GM12865 (cell line): ENCODE measurements at regions not wholly inside any gene's neighbourhood (a gene's known extent, or its start where the extent isn't known, plus 50 kb on each side); places are given as distances from the start of the nearest gene placed in this dataset.

Source experiments
- DNase-seq: peaks from one replicate; pipeline ENCODE4 v3.0.0; 2010; ENCODE audit warnings: low read depth
- H3K4me3 ChIP-seq: 2 replicates; pipeline ENCODE4 v1.5.1; 2011; ENCODE audit warnings: mild to moderate bottlenecking, low read depth, low read length, control low read depth
- CTCF ChIP-seq: IDR thresholded peaks from 2 replicates; pipeline ENCODE4 v1.5.1; 2011; ENCODE audit warnings: low read length, control low read depth, low read depth, inconsistent platforms; ENCODE audit not compliant: insufficient read depth; ENCODE audit errors: missing control alignments

GRCh38 chr5:102554082-102554481, 55.3 kb upstream of the SLCO6A1 start:
- TF ChIP-seq CTCF = no peak
- DNase-seq = no peak
- H3K4me3 ChIP-seq = no peak overlapping the region

GRCh38 chr5:102554728-102555127, 55.9 kb upstream of the SLCO6A1 start:
- peak; percentile 17 for DNase-seq
- no peak overlapping the region for H3K4me3 ChIP-seq
- peak; percentile 17 for TF ChIP-seq CTCF

- TF ChIP-seq CTCF = peak; percentile 93
- no peak overlapping the region for H3K4me3 ChIP-seq
- DNase-seq = peak; percentile 57
Measured at GRCh38 chr5:102561894-102562760, 63.3 kb upstream of the SLCO6A1 start.

- DNase-seq = no peak
- TF ChIP-seq CTCF = no peak
- no peak overlapping the region for H3K4me3 ChIP-seq
Measured at GRCh38 chr5:102570747-102571146, 71.9 kb upstream of the SLCO6A1 start.

GRCh38 chr5:102578362-102578761, 79.6 kb upstream of the SLCO6A1 start:
- no peak for DNase-seq
- no peak overlapping the region for H3K4me3 ChIP-seq
- no peak for TF ChIP-seq CTCF

GRCh38 chr5:102579379-102579778, 80.6 kb upstream of the SLCO6A1 start:
- TF ChIP-seq CTCF = no peak
- no peak overlapping the region for H3K4me3 ChIP-seq
- no peak for DNase-seq

GRCh38 chr5:102581011-102581410, 82.2 kb upstream of the SLCO6A1 start:
- TF ChIP-seq CTCF = no peak
- no peak overlapping the region for H3K4me3 ChIP-seq
- no peak for DNase-seq
